Neural progenitor cell (in vitro differentiated cells): ENCODE measurements at regions not wholly inside any gene's neighbourhood (a gene's known extent, or its start where the extent isn't known, plus 50 kb on each side); places are given as distances from the start of the nearest gene placed in this dataset.
"Not testable (repeated sequence)": the region's sequence is repeated elsewhere in the genome, so short reads cannot be mapped to it uniquely, and the experiment has no call there.

Source experiments
- DNase-seq: peaks from one replicate; pipeline ENCODE4 v3.0.0-alpha.2; 2016; ENCODE audit warnings: low spot score
- H2AFZ ChIP-seq: fragments of 200-600 bp; sonication (generic); replicated peaks from 2 replicates; pipeline ENCODE4 v1.6.1; 2016; ENCODE audit warnings: antibody characterized with exemption
- H3F3A ChIP-seq: fragments of 200-600 bp; sonication (generic); 2 replicates; pipeline ENCODE4 v1.6.1; 2016; ENCODE audit warnings: antibody characterized with exemption, low read depth
- H3K27ac ChIP-seq: fragments of 200-600 bp; sonication (generic); 2 replicates; pipeline ENCODE4 v1.5.1; 2016; ENCODE audit warnings: mild to moderate bottlenecking
- H3K27me3 ChIP-seq: fragments of 200-600 bp; sonication (generic); 2 replicates; pipeline ENCODE4 v1.6.1; 2016; ENCODE audit warnings: mild to moderate bottlenecking, moderate library complexity
- H3K36me3 ChIP-seq: fragments of 200-600 bp; sonication (generic); 2 replicates; pipeline ENCODE4 v1.5.1; 2016
- H3K4me1 ChIP-seq: fragments of 200-600 bp; sonication (generic); 2 replicates; pipeline ENCODE4 v1.6.1; 2016; ENCODE audit warnings: mixed run types
- H3K4me2 ChIP-seq: fragments of 200-600 bp; sonication (generic); 2 replicates; pipeline ENCODE4 v1.6.1; 2016
- H3K4me3 ChIP-seq: fragments of 200-600 bp; sonication (generic); 2 replicates; pipeline ENCODE4 v1.5.1; 2016
- H3K79me2 ChIP-seq: fragments of 200-600 bp; sonication (generic); 2 replicates; pipeline ENCODE4 v1.6.1; 2016; ENCODE audit warnings: low read depth
- H3K9ac ChIP-seq: fragments of 200-600 bp; sonication (generic); 2 replicates; pipeline ENCODE4 v1.6.1; 2016
- H3K9me3 ChIP-seq: fragments of 200-600 bp; sonication (generic); 2 replicates; pipeline ENCODE4 v1.5.1; 2016; ENCODE audit warnings: low read depth
- H4K20me1 ChIP-seq: fragments of 200-600 bp; sonication (generic); 2 replicates; pipeline ENCODE4 v1.6.1; 2016; ENCODE audit warnings: low read depth
- H3K27ac Mint-ChIP-seq: 3 replicates; pipeline ENCODE4 v1.8.0; 2021; ENCODE audit warnings: mixed read lengths
- H3K27me3 Mint-ChIP-seq: 2 replicates; pipeline ENCODE4 v1.8.0; 2022; ENCODE audit warnings: low read depth, mild to moderate bottlenecking, inconsistent platforms, moderate library complexity, mixed read lengths; ENCODE audit not compliant: insufficient read depth
- H3K36me3 Mint-ChIP-seq: 3 replicates; pipeline ENCODE4 v1.8.0; 2021; ENCODE audit warnings: mixed read lengths
- H3K4me1 Mint-ChIP-seq: 3 replicates; pipeline ENCODE4 v1.8.0; 2021; ENCODE audit warnings: mixed read lengths
- H3K4me3 Mint-ChIP-seq: 3 replicates; pipeline ENCODE4 v1.8.0; 2021; ENCODE audit warnings: mild to moderate bottlenecking, moderate library complexity, mixed read lengths
- H3K9me3 Mint-ChIP-seq: 3 replicates; pipeline ENCODE4 v1.8.0; 2020; ENCODE audit warnings: mixed read lengths
- CTCF ChIP-seq: fragments of 200-600 bp; sonication (generic); IDR thresholded peaks from 2 replicates; pipeline ENCODE4 v1.5.1; 2017; ENCODE audit warnings: antibody characterized with exemption, mild to moderate bottlenecking
- EZH2 ChIP-seq: fragments of 200-600 bp; sonication (generic); IDR thresholded peaks from 2 replicates; pipeline ENCODE4 v1.6.1; 2017; ENCODE audit warnings: antibody characterized with exemption, mild to moderate bottlenecking, moderate library complexity
- EZH2phosphoT487 ChIP-seq: fragments of 200-600 bp; sonication (generic); IDR thresholded peaks from 2 replicates; pipeline ENCODE4 v1.6.1; 2017; ENCODE audit warnings: antibody characterized with exemption

- H3K4me1 ChIP-seq = peaks cover 25% of the 10 kb centered on the region
- H4K20me1 ChIP-seq = no peaks in the 10 kb centered on the region
- no peak overlapping the region for H3K27ac ChIP-seq
- H3K79me2 ChIP-seq = no peaks in the 10 kb centered on the region
- Mint-ChIP-seq H3K4me1 (peaks cover 31% of the 10 kb centered on the region), H3K36me3 (no peaks in the 10 kb centered on the region), H3K9me3 (no peaks in the 10 kb centered on the region), H3K4me3 (no peak overlapping the region), H3K27ac (no peak overlapping the region), H3K27me3 (peaks cover 4% of the 10 kb centered on the region)
- no peak overlapping the region for H2AFZ ChIP-seq
- no peak for DNase-seq
- no peaks in the 10 kb centered on the region for H3K27me3 ChIP-seq
- no peak overlapping the region for H3K4me2 ChIP-seq
- H3K9me3 ChIP-seq = no peaks in the 10 kb centered on the region
- H3K4me3 ChIP-seq = no peak overlapping the region
- no peak overlapping the region for H3K9ac ChIP-seq
- H3F3A ChIP-seq = peaks cover 16% of the 10 kb centered on the region
- no peaks in the 10 kb centered on the region for H3K36me3 ChIP-seq
- TF ChIP-seq CTCF (no peak), EZH2phosphoT487 (no peak), EZH2 (no peak)
Measured at GRCh38 chr14:97804056-97804455, 1006.9 kb downstream of the VRK1 start.

- Mint-ChIP-seq H3K27me3 (peaks cover 4% of the 10 kb centered on the region), H3K36me3 (no peaks in the 10 kb centered on the region), H3K4me3 (no peak overlapping the region), H3K4me1 (peaks cover 30% of the 10 kb centered on the region), H3K27ac (no peak overlapping the region), H3K9me3 (no peaks in the 10 kb centered on the region)
- peak overlapping the region; percentile 63 for H3K4me2 ChIP-seq
- no peak overlapping the region for H2AFZ ChIP-seq
- H3K4me3 ChIP-seq = no peak overlapping the region
- H3K36me3 ChIP-seq = no peaks in the 10 kb centered on the region
- H3K9me3 ChIP-seq = no peaks in the 10 kb centered on the region
- no peaks in the 10 kb centered on the region for H3K27me3 ChIP-seq
- no peaks in the 10 kb centered on the region for H4K20me1 ChIP-seq
- H3K9ac ChIP-seq = no peak overlapping the region
- peaks cover 25% of the 10 kb centered on the region for H3K4me1 ChIP-seq
- H3K27ac ChIP-seq = peak overlapping the region; percentile 59
- H3F3A ChIP-seq = peaks cover 16% of the 10 kb centered on the region
- peak; percentile 67 for TF ChIP-seq EZH2phosphoT487
- TF ChIP-seq CTCF = no peak
- no peak for TF ChIP-seq EZH2
- peak; percentile 86 for DNase-seq
- H3K79me2 ChIP-seq = no peaks in the 10 kb centered on the region
Measured at GRCh38 chr14:97806891-97807290, 1009.7 kb downstream of the VRK1 start.

- H3K79me2 ChIP-seq, H4K20me1 ChIP-seq, H3K4me3 Mint-ChIP-seq, H3K27ac ChIP-seq, H3K27me3 Mint-ChIP-seq, H3K9me3 Mint-ChIP-seq, H3K36me3 Mint-ChIP-seq, H3K9me3 ChIP-seq, H3K9ac ChIP-seq, H2AFZ ChIP-seq, H3K36me3 ChIP-seq, H3K4me3 ChIP-seq, H3K4me2 ChIP-seq, H3K27me3 ChIP-seq, H3K27ac Mint-ChIP-seq, DNase-seq: not testable (repeated sequence)
- peaks cover 16% of the 10 kb centered on the region for H3F3A ChIP-seq
- H3K4me1 ChIP-seq = peaks cover 25% of the 10 kb centered on the region
- peaks cover 18% of the 10 kb centered on the region for H3K4me1 Mint-ChIP-seq
Measured at GRCh38 chr14:97808541-97808940, 1011.4 kb downstream of the VRK1 start.

- no peak overlapping the region for H3K27ac ChIP-seq
- H3K9ac ChIP-seq = no peak overlapping the region
- no peak overlapping the region for H2AFZ ChIP-seq
- no peak overlapping the region for H3K27ac Mint-ChIP-seq
- no peaks in the 10 kb centered on the region for H3K79me2 ChIP-seq
- no peaks in the 10 kb centered on the region for H3K27me3 Mint-ChIP-seq
- no peak overlapping the region for H3K4me2 ChIP-seq
- H4K20me1 ChIP-seq = no peaks in the 10 kb centered on the region
- no peaks in the 10 kb centered on the region for H3K27me3 ChIP-seq
- no peaks in the 10 kb centered on the region for H3K9me3 ChIP-seq
- no peaks in the 10 kb centered on the region for H3K36me3 Mint-ChIP-seq
- no peak overlapping the region for H3K4me3 Mint-ChIP-seq
- no peaks in the 10 kb centered on the region for H3K4me1 Mint-ChIP-seq
- no peaks in the 10 kb centered on the region for H3F3A ChIP-seq
- no peaks in the 10 kb centered on the region for H3K36me3 ChIP-seq
- H3K4me1 ChIP-seq = no peaks in the 10 kb centered on the region
- TF ChIP-seq EZH2phosphoT487 = no peak
- TF ChIP-seq EZH2 = no peak
- TF ChIP-seq CTCF = no peak
- no peak overlapping the region for H3K4me3 ChIP-seq
- no peak for DNase-seq
- H3K9me3 Mint-ChIP-seq = peaks cover 2% of the 10 kb centered on the region
Measured at GRCh38 chr14:97813556-97813955, 1016.4 kb downstream of the VRK1 start.
